Lower leg skin (tissue), 3 donors: ENCODE measurements at regions not wholly inside any gene's neighbourhood (a gene's known extent, or its start where the extent isn't known, plus 50 kb on each side); places are given as distances from the start of the nearest gene placed in this dataset.

Experiments
- CTCF ChIP-seq, 3 donors: fragments of 450-650 bp; IDR thresholded peaks; one replicate each; pipeline ENCODE4 v1.5.1; 2016; ENCODE audit warnings: antibody characterized with exemption in 3 of 3, mild to moderate bottlenecking in 3 of 3, moderate library complexity in 2 of 3
- POLR2A ChIP-seq, 2 donors: fragments of 450-650 bp; IDR thresholded peaks; one replicate each; pipeline ENCODE4 v1.6.1; 2016 to 2017; ENCODE audit warnings: antibody characterized with exemption in 2 of 2, mild to moderate bottlenecking in 1 of 2, moderate library complexity in 1 of 2

GRCh38 chr9:118331622-118332045 lies 627.4 kb downstream of the TLR4 start:
- no peak for TF ChIP-seq CTCF (IDR thresholded peaks at IDR 0.05)
- TF ChIP-seq POLR2A (IDR thresholded peaks at IDR 0.05): no peak
